Mammary epithelial cell (primary cell): ENCODE measurements at regions not wholly inside any gene's neighbourhood (a gene's known extent, or its start where the extent isn't known, plus 50 kb on each side); places are given as distances from the start of the nearest gene placed in this dataset.

Experiments
- EZH2 ChIP-seq: IDR thresholded peaks from 2 replicates; pipeline ENCODE4 v1.6.1; 2012; ENCODE audit warnings: low read length, inconsistent platforms, borderline replicate concordance
- TF ChIP-seq, protein P1 (sequence below), 2 donors: IDR thresholded peaks in 1 of 2; conservative IDR thresholded peaks in 1 of 2; 2 replicates each; pipeline ENCODE4 v1.5.1; 2011 to 2012; ENCODE audit warnings: inconsistent platforms in 2 of 2, low read length in 2 of 2, mild to moderate bottlenecking in 2 of 2, control low read depth in 1 of 2, low read depth in 1 of 2; ENCODE audit not compliant: insufficient read depth in 1 of 2; ENCODE audit errors: extremely low read depth in 1 of 2

DNA sequence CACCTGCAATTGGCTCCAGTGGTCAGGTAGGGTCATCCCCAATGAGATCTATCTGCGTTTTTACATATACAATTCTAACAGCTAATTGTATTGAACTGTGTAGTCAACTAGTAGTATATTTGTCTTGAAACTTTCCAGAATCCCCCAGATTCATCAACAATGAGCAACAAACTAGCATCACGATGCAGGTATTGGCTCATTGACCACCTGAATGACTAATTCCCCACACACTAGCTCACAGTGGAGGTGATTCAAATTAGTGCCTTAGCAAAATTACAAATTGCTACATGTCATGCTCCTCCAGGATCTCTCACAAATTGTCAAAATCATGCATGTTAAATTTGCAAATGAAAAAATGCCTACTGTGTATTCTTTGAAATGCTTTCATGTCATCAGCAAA is 62.8 kb upstream of the MPHOSPH6 start:
- no peak for TF ChIP-seq EZH2
- TF ChIP-seq, protein P1, sequence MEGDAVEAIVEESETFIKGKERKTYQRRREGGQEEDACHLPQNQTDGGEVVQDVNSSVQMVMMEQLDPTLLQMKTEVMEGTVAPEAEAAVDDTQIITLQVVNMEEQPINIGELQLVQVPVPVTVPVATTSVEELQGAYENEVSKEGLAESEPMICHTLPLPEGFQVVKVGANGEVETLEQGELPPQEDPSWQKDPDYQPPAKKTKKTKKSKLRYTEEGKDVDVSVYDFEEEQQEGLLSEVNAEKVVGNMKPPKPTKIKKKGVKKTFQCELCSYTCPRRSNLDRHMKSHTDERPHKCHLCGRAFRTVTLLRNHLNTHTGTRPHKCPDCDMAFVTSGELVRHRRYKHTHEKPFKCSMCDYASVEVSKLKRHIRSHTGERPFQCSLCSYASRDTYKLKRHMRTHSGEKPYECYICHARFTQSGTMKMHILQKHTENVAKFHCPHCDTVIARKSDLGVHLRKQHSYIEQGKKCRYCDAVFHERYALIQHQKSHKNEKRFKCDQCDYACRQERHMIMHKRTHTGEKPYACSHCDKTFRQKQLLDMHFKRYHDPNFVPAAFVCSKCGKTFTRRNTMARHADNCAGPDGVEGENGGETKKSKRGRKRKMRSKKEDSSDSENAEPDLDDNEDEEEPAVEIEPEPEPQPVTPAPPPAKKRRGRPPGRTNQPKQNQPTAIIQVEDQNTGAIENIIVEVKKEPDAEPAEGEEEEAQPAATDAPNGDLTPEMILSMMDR (conservative IDR thresholded peaks at IDR 0.05 in 1 of 2, IDR thresholded peaks at IDR 0.05 in 1 of 2; ENCODE audit: extremely low read depth in 1 of 2, insufficient read depth in 1 of 2, low read depth in 1 of 2, low read length in 2 of 2): no peak
